ENCODE measurements at regions not wholly inside any gene's neighbourhood (a gene's known extent, or its start where the extent isn't known, plus 50 kb on each side); places are given as distances from the start of the nearest gene placed in this dataset.

GRCh38 chr1:70490153-70490552 lies 79.1 kb downstream of the CTH start:
- H3K4me2 ChIP-seq (ENCODE audit: insufficient read depth, insufficient read length, low read length) = no peak overlapping the region
- Mint-ChIP-seq H3K4me1 (no peaks in the 10 kb centered on the region), H3K9me3 (no peaks in the 10 kb centered on the region), H3K4me3 (no peak overlapping the region), H3K36me3 (ENCODE audit: insufficient read depth in 1 of 3, low read depth in 3 of 3) (no peaks in the 10 kb centered on the region), H3K27ac (no peak overlapping the region), H3K27me3 (ENCODE audit: low read depth) (no peaks in the 10 kb centered on the region)
- no CpG with 5 or more reads among the region's 1 CpG for WGBS (ENCODE audit: extremely low coverage, insufficient read length, low lambda C conversion rate)
- no peak overlapping the region for H4K5ac ChIP-seq (ENCODE audit: insufficient read length, low read depth, low read length)
- H4K20me1 ChIP-seq (ENCODE audit: control insufficient read depth, insufficient read depth, insufficient read length) = no peaks in the 10 kb centered on the region
- no peak overlapping the region for H2BK12ac ChIP-seq (ENCODE audit: insufficient read length, low read depth, low read length)
- no peak overlapping the region for H3K56ac ChIP-seq (ENCODE audit: insufficient read length, low read depth, low read length)
- no peak overlapping the region for H4K91ac ChIP-seq (ENCODE audit: insufficient read length, low read depth, low read length)
- no peaks in the 10 kb centered on the region for H3K27me3 ChIP-seq (ENCODE audit: insufficient read depth, low read length)
- no peak overlapping the region for H4K8ac ChIP-seq (replicated peaks; ENCODE audit: insufficient read length, low read depth, low read length)
- no peaks in the 10 kb centered on the region for H3K9me3 ChIP-seq (ENCODE audit: control insufficient read depth, low read depth, low read length)
- no peaks in the 10 kb centered on the region for H3K4me1 ChIP-seq (ENCODE audit: insufficient read depth, low read length)
- no peaks in the 10 kb centered on the region for H3K79me1 ChIP-seq (ENCODE audit: insufficient read depth, low read depth, low read length, poor library complexity, severe bottlenecking)
- no peaks in the 10 kb centered on the region for H3K23me2 ChIP-seq (ENCODE audit: insufficient read length, low read depth, low read length, poor library complexity, severe bottlenecking)
- no peak overlapping the region for H3K27ac ChIP-seq (ENCODE audit: insufficient read length, low read depth, low read length)
- H2BK15ac ChIP-seq (ENCODE audit: low read depth, low read length) = no peak overlapping the region
- H2AK5ac ChIP-seq (ENCODE audit: insufficient read length, low read length) = no peak overlapping the region
- no peak overlapping the region for H3K9ac ChIP-seq (ENCODE audit: extremely low read depth, insufficient read length, low read length)
- no peak overlapping the region for H3K4ac ChIP-seq (ENCODE audit: low read depth, low read length)
- no peak overlapping the region for H3T11ph ChIP-seq (ENCODE audit: low read length)
- no peak overlapping the region for H3K18ac ChIP-seq (ENCODE audit: insufficient read length, low read depth, low read length)
- H2BK120ac ChIP-seq (ENCODE audit: low read depth, low read length, poor library complexity, severe bottlenecking) = no peak overlapping the region
- no peak overlapping the region for H2AFZ ChIP-seq (ENCODE audit: low read length)
- no peak overlapping the region for H2BK5ac ChIP-seq (ENCODE audit: insufficient read length, low read length)
- no peaks in the 10 kb centered on the region for H3K79me2 ChIP-seq (ENCODE audit: insufficient read depth, low read length)
- H3K23ac ChIP-seq (ENCODE audit: insufficient read length, low read depth, low read length) = no peak overlapping the region
- H2BK20ac ChIP-seq (ENCODE audit: low read depth, low read length, poor library complexity, severe bottlenecking) = no peak overlapping the region
- DNase-seq = no peak
- H3K14ac ChIP-seq (ENCODE audit: insufficient read depth, low read length) = no peak overlapping the region
- TF ChIP-seq CTCF (conservative IDR thresholded peaks at IDR 0.05) = no peak

All from H9 (cell line).